SK-N-SH (cell line): ENCODE measurements at regions not wholly inside any gene's neighbourhood (a gene's known extent, or its start where the extent isn't known, plus 50 kb on each side); places are given as distances from the start of the nearest gene placed in this dataset.

Experiments used
- CTCF ChIA-PET: fragments of 300-600, 350-600 bp; formaldehyde crosslinking; extraction: SDS; loops from one replicate; lab custom pipeline; 2021; lab: Yijun Ruan, JAX
- POLR2A ChIA-PET: fragments of 350-600 bp; sonication (Branson Sonifier 250); formaldehyde crosslinking; extraction: SDS; loops from one replicate; lab custom pipeline; 2020; ENCODE audit warnings: antibody characterized with exemption, inconsistent platforms; lab: Yijun Ruan, JAX
- DNase-seq: peaks from one replicate; pipeline ENCODE4 v3.0.0; 2012
- H2AFZ ChIP-seq: fragments of 200-600 bp; sonication (generic); 2 replicates; pipeline ENCODE4 v1.8.1; 2016; ENCODE audit warnings: antibody characterized with exemption, mild to moderate bottlenecking, low read depth
- H3F3A ChIP-seq: fragments of 200-600 bp; sonication (generic); replicated peaks from 2 replicates; pipeline ENCODE3; 2016; ENCODE audit warnings: antibody characterized with exemption, mild to moderate bottlenecking; ENCODE audit not compliant: insufficient read depth
- H3K27ac ChIP-seq, 2 experiments: fragments of 200-500 bp in 1 of 2; fragments of 200-600 bp in 1 of 2; sonication (Bioruptor generic) in 1 of 2; sonication (generic), shearing (Covaris generic) in 1 of 2; 2 replicates each; pipeline versions ENCODE4 v1.5.1 to v1.6.1; 2014 to 2016; ENCODE audit warnings: low read depth in 2 of 2, inconsistent platforms in 1 of 2, low read length in 1 of 2, mild to moderate bottlenecking in 1 of 2, mixed read lengths in 1 of 2
- H3K27me3 ChIP-seq: fragments of 200-600 bp; sonication (generic), shearing (Covaris generic); 2 replicates; pipeline ENCODE4 v1.6.1; 2016; ENCODE audit warnings: mixed run types; ENCODE audit not compliant: insufficient read depth
- H3K36me3 ChIP-seq, 2 experiments: fragments of 200-500 bp in 1 of 2; fragments of 200-600 bp in 1 of 2; sonication (Bioruptor generic) in 1 of 2; sonication (generic) in 1 of 2; replicated peaks in 1 of 2; 2 replicates each; pipeline versions ENCODE3 to v1.5.1; 2014 to 2016; ENCODE audit warnings: low read length in 1 of 2, mild to moderate bottlenecking in 1 of 2; ENCODE audit not compliant: insufficient read depth in 2 of 2, control insufficient read depth in 1 of 2
- H3K4me1 ChIP-seq, 2 experiments: fragments of 200-500 bp in 1 of 2; fragments of 200-600 bp in 1 of 2; sonication (Bioruptor generic) in 1 of 2; sonication (generic), shearing (Covaris generic) in 1 of 2; 2 replicates each; pipeline versions ENCODE4 v1.5.1 to v1.6.1; 2014 to 2016; ENCODE audit warnings: low read depth in 1 of 2, low read length in 1 of 2, mixed run types in 1 of 2; ENCODE audit not compliant: insufficient read depth in 2 of 2, control insufficient read depth in 1 of 2
- H3K4me2 ChIP-seq: fragments of 200-600 bp; sonication (generic), shearing (Covaris generic); 2 replicates; pipeline ENCODE4 v1.6.1; 2017; ENCODE audit warnings: mixed run types
- H3K4me3 ChIP-seq, 2 experiments: fragments of 200-500 bp in 1 of 2; fragments of 200-600 bp in 1 of 2; sonication (Bioruptor generic) in 1 of 2; sonication (generic), shearing (Covaris generic) in 1 of 2; 2 replicates each; pipeline versions ENCODE4 v1.5.1 to v1.8.1; 2014 to 2016; ENCODE audit warnings: low read depth in 2 of 2, inconsistent platforms in 1 of 2, low read length in 1 of 2, mild to moderate bottlenecking in 1 of 2, mixed read lengths in 1 of 2, moderate library complexity in 1 of 2
- H3K79me2 ChIP-seq: fragments of 200-600 bp; sonication (generic); 2 replicates; pipeline ENCODE4 v1.8.1; 2017; ENCODE audit warnings: mild to moderate bottlenecking; ENCODE audit not compliant: insufficient read depth
- H3K9ac ChIP-seq: fragments of 200-600 bp; sonication (generic); 2 replicates; pipeline ENCODE4 v1.6.1; 2017; ENCODE audit warnings: mixed run types
- H3K9me2 ChIP-seq: fragments of 200-600 bp; sonication (generic); 2 replicates; pipeline ENCODE4 v1.6.1; 2017; ENCODE audit warnings: mixed run types
- H3K9me3 ChIP-seq: fragments of 200-600 bp; sonication (generic); 2 replicates; pipeline ENCODE4 v1.6.1; 2017; ENCODE audit warnings: mixed run types, mild to moderate bottlenecking, moderate library complexity
- H4K20me1 ChIP-seq: fragments of 200-600 bp; sonication (generic); 2 replicates; pipeline ENCODE4 v1.6.1; 2017; ENCODE audit warnings: mild to moderate bottlenecking, mixed run types; ENCODE audit not compliant: insufficient read depth
- CHD2 ChIP-seq: fragments of 150-350 bp; IDR thresholded peaks from 2 replicates; pipeline ENCODE4 v1.6.1; 2018; ENCODE audit warnings: low read length; ENCODE audit not compliant: partially characterized antibody
- ELF1 ChIP-seq: IDR thresholded peaks from 2 replicates; pipeline ENCODE4 v1.4.0; 2012
- EZH2phosphoT487 ChIP-seq: fragments of 200-600 bp; sonication (generic); IDR thresholded peaks from 2 replicates; pipeline ENCODE4 v1.6.1; 2017; ENCODE audit warnings: low read depth, mixed run types, mild to moderate bottlenecking, antibody characterized with exemption, moderate library complexity, borderline replicate concordance
- FOSL2 ChIP-seq: IDR thresholded peaks from 2 replicates; pipeline ENCODE4 v1.4.0; 2012; ENCODE audit warnings: low read depth, mild to moderate bottlenecking, moderate library complexity, borderline replicate concordance
- FOXJ3 ChIP-seq: sonication (generic); formaldehyde crosslinking; IDR thresholded peaks from 2 replicates; pipeline ENCODE4 v1.5.1; 2020; ENCODE audit warnings: mild to moderate bottlenecking, missing genetic modification reagents
- FOXM1 ChIP-seq: IDR thresholded peaks from 2 replicates; pipeline ENCODE4 v1.4.0; 2012; ENCODE audit warnings: low read depth, mild to moderate bottlenecking
- GABPA ChIP-seq: IDR thresholded peaks from 2 replicates; pipeline ENCODE4 v1.4.0; 2012; ENCODE audit warnings: low read depth, mild to moderate bottlenecking
- MEF2A ChIP-seq: IDR thresholded peaks from 2 replicates; pipeline ENCODE4 v1.4.0; 2012; ENCODE audit warnings: low read depth, borderline replicate concordance
- POLR2AphosphoS5 ChIP-seq: IDR thresholded peaks from 2 replicates; pipeline ENCODE4 v1.6.1; 2012; ENCODE audit warnings: low read depth, low read length
- SMC3 ChIP-seq: IDR thresholded peaks from 2 replicates; pipeline ENCODE4 v1.6.1; 2012; ENCODE audit warnings: low read depth, low read length, improper control_type of control experiment
- TAF1 ChIP-seq: IDR thresholded peaks from 2 replicates; pipeline ENCODE4 v1.6.1; 2012; ENCODE audit warnings: low read depth, mild to moderate bottlenecking, low read length, moderate library complexity, borderline replicate concordance
- TEAD4 ChIP-seq: IDR thresholded peaks from 2 replicates; pipeline ENCODE4 v1.4.0; 2012; ENCODE audit warnings: mild to moderate bottlenecking, borderline replicate concordance; ENCODE audit not compliant: insufficient read depth
- YY1 ChIP-seq: IDR thresholded peaks from 2 replicates; pipeline ENCODE4 v1.4.0; 2012; ENCODE audit warnings: low read depth, mild to moderate bottlenecking
- WGBS: methylation state at CpG from one replicate; pipeline ENCODE4 v1.1.6; 2017; ENCODE audit warnings: low lambda C conversion rate; 5-methylcytosine and 5-hydroxymethylcytosine counted together
- TF ChIP-seq, protein P1 (sequence below): fragments of 150-350 bp; IDR thresholded peaks from 2 replicates; pipeline ENCODE4 v1.6.1; 2016; ENCODE audit warnings: mild to moderate bottlenecking, low read depth, low read length
- TF ChIP-seq, protein P2 (sequence below): fragments of 150-350 bp; IDR thresholded peaks from 2 replicates; pipeline ENCODE4 v1.6.1; 2017; ENCODE audit warnings: antibody characterized with exemption, low read length, low read depth, borderline replicate concordance
- TF ChIP-seq, protein P3 (sequence below): IDR thresholded peaks from 2 replicates; pipeline ENCODE4 v1.4.0; 2012; ENCODE audit warnings: low read depth
- TF ChIP-seq, protein P4 (sequence below): IDR thresholded peaks from 2 replicates; pipeline ENCODE4; 2012

DNA sequence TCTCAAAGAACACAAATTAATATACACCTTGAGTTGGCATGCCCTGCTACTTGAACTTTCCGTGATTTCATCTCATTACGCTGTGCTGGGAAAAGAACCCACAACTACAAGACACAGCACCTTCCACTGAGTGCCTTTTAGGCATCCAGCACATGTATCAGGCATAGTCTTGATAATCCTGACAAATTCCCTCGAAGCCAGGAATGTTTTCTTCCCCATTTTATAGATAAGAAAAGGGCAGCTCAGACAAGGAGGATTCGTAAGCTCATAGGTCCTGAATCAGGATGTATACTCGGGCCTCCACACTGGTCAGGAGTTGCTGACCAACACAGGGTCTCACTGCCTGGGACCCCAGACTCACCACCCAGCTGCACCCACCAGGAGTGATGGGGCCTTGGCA, 368.6 kb downstream of the TNS3 start:
- no peak overlapping the region for H2AFZ ChIP-seq
- H3K9me2 ChIP-seq, result no peaks in the 10 kb centered on the region
- H3K27ac ChIP-seq, result no peak overlapping the region
- H3K4me2 ChIP-seq, result no peak overlapping the region
- no peaks in the 10 kb centered on the region for H3F3A ChIP-seq
- peaks cover 5% of the 10 kb centered on the region; the same call in 1 of the 2 replicates for H3K27me3 ChIP-seq
- no peak for DNase-seq
- no peaks in the 10 kb centered on the region for H4K20me1 ChIP-seq
- H3K36me3 ChIP-seq, result no peaks in the 10 kb centered on the region
- 55% methylated on average over 5 of the region's 5 CpGs for WGBS
- TF ChIP-seq TEAD4 (no peak), ELF1 (no peak), TAF1 (no peak), CHD2 (no peak), FOXJ3 (CRISPR knock-in tag) (no peak), SMC3 (no peak), FOXM1 (no peak), POLR2AphosphoS5 (no peak), MEF2A (no peak), FOSL2 (no peak), GABPA (no peak), YY1 (no peak), EZH2phosphoT487 (no peak)
- TF ChIP-seq, protein P1, sequence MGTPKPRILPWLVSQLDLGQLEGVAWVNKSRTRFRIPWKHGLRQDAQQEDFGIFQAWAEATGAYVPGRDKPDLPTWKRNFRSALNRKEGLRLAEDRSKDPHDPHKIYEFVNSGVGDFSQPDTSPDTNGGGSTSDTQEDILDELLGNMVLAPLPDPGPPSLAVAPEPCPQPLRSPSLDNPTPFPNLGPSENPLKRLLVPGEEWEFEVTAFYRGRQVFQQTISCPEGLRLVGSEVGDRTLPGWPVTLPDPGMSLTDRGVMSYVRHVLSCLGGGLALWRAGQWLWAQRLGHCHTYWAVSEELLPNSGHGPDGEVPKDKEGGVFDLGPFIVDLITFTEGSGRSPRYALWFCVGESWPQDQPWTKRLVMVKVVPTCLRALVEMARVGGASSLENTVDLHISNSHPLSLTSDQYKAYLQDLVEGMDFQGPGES, result no peak
- TF ChIP-seq, protein P2, sequence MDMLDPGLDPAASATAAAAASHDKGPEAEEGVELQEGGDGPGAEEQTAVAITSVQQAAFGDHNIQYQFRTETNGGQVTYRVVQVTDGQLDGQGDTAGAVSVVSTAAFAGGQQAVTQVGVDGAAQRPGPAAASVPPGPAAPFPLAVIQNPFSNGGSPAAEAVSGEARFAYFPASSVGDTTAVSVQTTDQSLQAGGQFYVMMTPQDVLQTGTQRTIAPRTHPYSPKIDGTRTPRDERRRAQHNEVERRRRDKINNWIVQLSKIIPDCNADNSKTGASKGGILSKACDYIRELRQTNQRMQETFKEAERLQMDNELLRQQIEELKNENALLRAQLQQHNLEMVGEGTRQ, result no peak
- TF ChIP-seq, protein P3, sequence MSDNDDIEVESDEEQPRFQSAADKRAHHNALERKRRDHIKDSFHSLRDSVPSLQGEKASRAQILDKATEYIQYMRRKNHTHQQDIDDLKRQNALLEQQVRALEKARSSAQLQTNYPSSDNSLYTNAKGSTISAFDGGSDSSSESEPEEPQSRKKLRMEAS, result no peak
- TF ChIP-seq, protein P4, sequence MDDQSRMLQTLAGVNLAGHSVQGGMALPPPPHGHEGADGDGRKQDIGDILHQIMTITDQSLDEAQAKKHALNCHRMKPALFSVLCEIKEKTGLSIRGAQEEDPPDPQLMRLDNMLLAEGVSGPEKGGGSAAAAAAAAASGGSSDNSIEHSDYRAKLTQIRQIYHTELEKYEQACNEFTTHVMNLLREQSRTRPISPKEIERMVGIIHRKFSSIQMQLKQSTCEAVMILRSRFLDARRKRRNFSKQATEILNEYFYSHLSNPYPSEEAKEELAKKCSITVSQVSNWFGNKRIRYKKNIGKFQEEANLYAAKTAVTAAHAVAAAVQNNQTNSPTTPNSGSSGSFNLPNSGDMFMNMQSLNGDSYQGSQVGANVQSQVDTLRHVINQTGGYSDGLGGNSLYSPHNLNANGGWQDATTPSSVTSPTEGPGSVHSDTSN, result no peak
- no peak overlapping the region for H3K4me3 ChIP-seq
- no peaks in the 10 kb centered on the region for H3K4me1 ChIP-seq
- H3K79me2 ChIP-seq, result no peaks in the 10 kb centered on the region
- H3K9me3 ChIP-seq, result no peaks in the 10 kb centered on the region
- ChIA-PET CTCF (interaction anchor here (0.7 to 1.4 kb wide), 2 partner anchors 10 to 15 kb away, joined by 3 read pairs; no protein-coding TSS in a partner anchor), POLR2A (no interaction called here)
- no peak overlapping the region for H3K9ac ChIP-seq
